ENCODE measurements at regions not wholly inside any gene's neighbourhood (a gene's known extent, or its start where the extent isn't known, plus 50 kb on each side); places are given as distances from the start of the nearest gene placed in this dataset.
"Not testable (repeated sequence)": the region's sequence is repeated elsewhere in the genome, so short reads cannot be mapped to it uniquely, and the experiment has no call there.

GRCh38 chr2:167809799-167810198 is 437.6 kb downstream of the STK39 start:
- POLR2A ChIA-PET; H3K4me1 Mint-ChIP-seq; H3K36me3 Mint-ChIP-seq (ENCODE audit: low read depth): not testable (repeated sequence)

GRCh38 chr2:167803449-167803988 is 443.9 kb downstream of the STK39 start:
- Mint-ChIP-seq H3K4me1 (no peaks in the 10 kb centered on the region), H3K27me3 (no peaks in the 10 kb centered on the region), H3K36me3 (ENCODE audit: low read depth) (no peaks in the 10 kb centered on the region)

More at GRCh38 chr2:167809799-167810198, 437.6 kb downstream of the STK39 start:
- H3K27me3 Mint-ChIP-seq, H3K9me3 Mint-ChIP-seq, H3K4me3 Mint-ChIP-seq, CTCF ChIA-PET, DNase-seq, H3K27ac Mint-ChIP-seq: not testable (repeated sequence)

GRCh38 chr2:167794554-167795255 is 452.7 kb downstream of the STK39 start:
- CTCF ChIA-PET = no interaction called here
- no peak for DNase-seq
- H3K27ac Mint-ChIP-seq = no peak overlapping the region
- H3K4me1 Mint-ChIP-seq = no peaks in the 10 kb centered on the region
- POLR2A ChIA-PET = no interaction called here
- no peaks in the 10 kb centered on the region for H3K9me3 Mint-ChIP-seq
- no peaks in the 10 kb centered on the region for H3K27me3 Mint-ChIP-seq
- no peaks in the 10 kb centered on the region for H3K36me3 Mint-ChIP-seq (ENCODE audit: low read depth)
- no peak overlapping the region for H3K4me3 Mint-ChIP-seq

More at GRCh38 chr2:167803449-167803988, 443.9 kb downstream of the STK39 start:
- ChIA-PET CTCF (no interaction called here), POLR2A (no interaction called here)
- no peak for DNase-seq
- H3K27ac Mint-ChIP-seq = no peak overlapping the region
- no peaks in the 10 kb centered on the region for H3K9me3 Mint-ChIP-seq
- no peak overlapping the region for H3K4me3 Mint-ChIP-seq

- POLR2A ChIA-PET = no interaction called here
- Mint-ChIP-seq H3K27me3 (no peaks in the 10 kb centered on the region), H3K4me3 (no peak overlapping the region), H3K27ac (no peak overlapping the region), H3K9me3 (no peaks in the 10 kb centered on the region), H3K4me1 (no peaks in the 10 kb centered on the region), H3K36me3 (ENCODE audit: low read depth) (no peaks in the 10 kb centered on the region)
- no peak for DNase-seq
- CTCF ChIA-PET = no interaction called here
These were observed 453.7 kb downstream of the STK39 start for GRCh38 chr2:167793725-167794124.

GRCh38 chr2:167792126-167792525 is 455.3 kb downstream of the STK39 start:
- Mint-ChIP-seq H3K27ac (no peak overlapping the region), H3K4me3 (no peak overlapping the region), H3K9me3 (no peaks in the 10 kb centered on the region), H3K27me3 (no peaks in the 10 kb centered on the region), H3K36me3 (ENCODE audit: low read depth) (no peaks in the 10 kb centered on the region), H3K4me1 (no peaks in the 10 kb centered on the region)
- no peak for DNase-seq
- POLR2A ChIA-PET = no interaction called here
- CTCF ChIA-PET = no interaction called here

- H3K27ac Mint-ChIP-seq = no peak overlapping the region
- ChIA-PET CTCF (no interaction called here), POLR2A (no interaction called here)
- H3K36me3 Mint-ChIP-seq (ENCODE audit: low read depth) = no peaks in the 10 kb centered on the region
- H3K9me3 Mint-ChIP-seq = no peaks in the 10 kb centered on the region
- H3K4me3 Mint-ChIP-seq = no peak overlapping the region
- DNase-seq = no peak
- no peaks in the 10 kb centered on the region for H3K27me3 Mint-ChIP-seq
- no peaks in the 10 kb centered on the region for H3K4me1 Mint-ChIP-seq
These were observed 456.5 kb downstream of the STK39 start for GRCh38 chr2:167790781-167791450.

- no peak for DNase-seq
- Mint-ChIP-seq H3K27me3 (no peaks in the 10 kb centered on the region), H3K9me3 (no peaks in the 10 kb centered on the region), H3K4me3 (no peak overlapping the region), H3K4me1 (no peaks in the 10 kb centered on the region), H3K27ac (no peak overlapping the region), H3K36me3 (ENCODE audit: low read depth) (no peaks in the 10 kb centered on the region)
- CTCF ChIA-PET = no interaction called here
- POLR2A ChIA-PET = no interaction called here
These were observed 457.2 kb downstream of the STK39 start for GRCh38 chr2:167790189-167790588.

GRCh38 chr2:167787562-167787961 is 459.8 kb downstream of the STK39 start:
- no peak for DNase-seq
- Mint-ChIP-seq H3K36me3 (ENCODE audit: low read depth) (no peaks in the 10 kb centered on the region), H3K27me3 (no peaks in the 10 kb centered on the region), H3K9me3 (no peaks in the 10 kb centered on the region), H3K4me3 (no peak overlapping the region), H3K27ac (no peak overlapping the region), H3K4me1 (no peaks in the 10 kb centered on the region)
- ChIA-PET POLR2A (no interaction called here), CTCF (no interaction called here)

- Mint-ChIP-seq H3K4me3 (no peak overlapping the region), H3K27ac (no peak overlapping the region), H3K4me1 (no peaks in the 10 kb centered on the region), H3K9me3 (no peaks in the 10 kb centered on the region), H3K36me3 (ENCODE audit: low read depth) (no peaks in the 10 kb centered on the region), H3K27me3 (no peaks in the 10 kb centered on the region)
- no peak for DNase-seq
- POLR2A ChIA-PET = no interaction called here
- CTCF ChIA-PET = no interaction called here
These were observed 460.4 kb downstream of the STK39 start for GRCh38 chr2:167787021-167787420.

- no peak overlapping the region for H3K4me3 Mint-ChIP-seq
- no peaks in the 10 kb centered on the region for H3K36me3 Mint-ChIP-seq (ENCODE audit: low read depth)
- H3K27me3 Mint-ChIP-seq = no peaks in the 10 kb centered on the region
- DNase-seq = no peak
- no peak overlapping the region for H3K27ac Mint-ChIP-seq
- no peaks in the 10 kb centered on the region for H3K9me3 Mint-ChIP-seq
- ChIA-PET CTCF (no interaction called here), POLR2A (no interaction called here)
- no peaks in the 10 kb centered on the region for H3K4me1 Mint-ChIP-seq
These were observed 461.7 kb downstream of the STK39 start for GRCh38 chr2:167785606-167786216.

- H3K4me1 Mint-ChIP-seq = no peaks in the 10 kb centered on the region
- no peaks in the 10 kb centered on the region for H3K27me3 Mint-ChIP-seq
- no peak for DNase-seq
- H3K36me3 Mint-ChIP-seq (ENCODE audit: low read depth) = no peaks in the 10 kb centered on the region
- H3K4me3 Mint-ChIP-seq = no peak overlapping the region
- H3K9me3 Mint-ChIP-seq = no peaks in the 10 kb centered on the region
- ChIA-PET POLR2A (no interaction called here), CTCF (interaction anchor here (0.6 kb wide), 1 partner anchor 532 kb away, joined by 3 read pairs; no protein-coding TSS in a partner anchor)
- H3K27ac Mint-ChIP-seq = no peak overlapping the region
These were observed 463.3 kb downstream of the STK39 start for GRCh38 chr2:167784084-167784425.

GRCh38 chr2:167783261-167784083 is 463.9 kb downstream of the STK39 start:
- no peak overlapping the region for H3K27ac Mint-ChIP-seq
- H3K27me3 Mint-ChIP-seq = no peaks in the 10 kb centered on the region
- CTCF ChIA-PET = no interaction called here
- POLR2A ChIA-PET = no interaction called here
- no peak overlapping the region for H3K4me3 Mint-ChIP-seq
- no peaks in the 10 kb centered on the region for H3K36me3 Mint-ChIP-seq (ENCODE audit: low read depth)
- no peaks in the 10 kb centered on the region for H3K4me1 Mint-ChIP-seq
- no peak for DNase-seq
- H3K9me3 Mint-ChIP-seq = no peaks in the 10 kb centered on the region

- H3K27ac Mint-ChIP-seq; H3K27me3 Mint-ChIP-seq; POLR2A ChIA-PET; H3K36me3 Mint-ChIP-seq (ENCODE audit: low read depth); H3K4me3 Mint-ChIP-seq; H3K4me1 Mint-ChIP-seq; H3K9me3 Mint-ChIP-seq; DNase-seq: not testable (repeated sequence)
- CTCF ChIA-PET = interaction anchor here (0.6 kb wide), 1 partner anchor 37 kb away, joined by 3 read pairs; no protein-coding TSS in a partner anchor
These were observed 465.8 kb downstream of the STK39 start for GRCh38 chr2:167781629-167782028.
